ENCODE measurements at regions not wholly inside any gene's neighbourhood (a gene's known extent, or its start where the extent isn't known, plus 50 kb on each side); places are given as distances from the start of the nearest gene placed in this dataset.

DNA sequence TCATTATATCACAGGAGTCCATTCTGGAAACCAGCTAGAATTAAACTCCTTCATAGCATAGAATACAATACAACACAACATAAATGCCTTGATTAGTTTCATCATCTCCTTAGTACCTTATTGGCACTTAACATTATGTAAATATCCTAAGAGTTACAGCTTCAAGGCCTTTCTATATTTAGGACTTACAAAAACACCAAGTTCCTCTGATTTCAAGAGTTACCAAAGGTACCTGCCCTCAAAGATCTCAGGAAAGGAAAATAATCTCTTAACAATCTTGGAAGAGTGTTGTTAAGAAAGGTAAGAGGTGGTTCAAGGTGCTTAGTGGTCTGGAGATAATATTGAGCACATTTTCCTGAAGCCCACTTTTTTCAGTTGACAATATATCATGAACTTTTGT is 477.7 kb downstream of the IGSF11 start (continued):
- no peak for TF ChIP-seq MAFK (IDR thresholded peaks at IDR 0.05; ENCODE audit: low read depth, low read length)

DNA sequence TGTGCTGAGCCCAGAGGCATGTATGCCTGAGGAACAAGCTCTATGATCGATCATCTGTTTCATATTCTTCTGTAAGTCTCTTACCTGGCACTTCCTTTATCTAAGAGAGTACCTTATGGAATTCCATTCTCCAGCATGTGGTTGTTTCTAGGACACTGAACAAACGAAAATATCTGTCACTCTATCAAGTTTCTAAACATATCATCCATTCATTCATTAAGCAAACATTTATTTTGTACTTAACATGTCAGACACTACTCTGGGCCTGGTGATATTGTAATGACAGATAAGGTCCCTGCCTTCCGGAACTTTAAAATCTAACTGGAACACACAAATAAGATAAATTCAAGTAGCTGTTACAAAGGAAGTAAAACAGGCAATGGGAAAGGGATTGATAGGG is 477.1 kb downstream of the IGSF11 start:
- FAIRE-seq (no peak), DNase-seq (ENCODE audit: low read depth in 1 of 2, low spot score in 2 of 2) (no peak)
- Histone ChIP-seq H2AK5ac (ENCODE audit: low read depth, low read length) (no peak overlapping the region), H3K23me2 (ENCODE audit: low read depth, low read length) (no peaks in the 10 kb centered on the region), H4K8ac (ENCODE audit: extremely low read depth, insufficient read depth, low read length) (no peak overlapping the region), H3K79me1 (ENCODE audit: low read depth, low read length) (no peaks in the 10 kb centered on the region), H3K4ac (replicated peaks; ENCODE audit: insufficient read length, low read depth, low read length) (no peak overlapping the region), H3K9me3 (ENCODE audit: insufficient read depth in 2 of 2, low read depth in 1 of 2, low read length in 1 of 2) (no peaks in the 10 kb centered on the region), H2AFZ (ENCODE audit: low read length) (no peak overlapping the region), H3K56ac (replicated peaks; ENCODE audit: insufficient read length, low read depth, low read length) (no peak overlapping the region), H2BK5ac (ENCODE audit: low read depth, low read length) (no peak overlapping the region), H3K4me2 (ENCODE audit: insufficient read depth in 1 of 2, low read depth in 2 of 2, low read length in 2 of 2) (no peak overlapping the region), H3K4me3 (ENCODE audit: extremely low read depth in 1 of 4, insufficient read depth in 2 of 4, low read depth in 3 of 4, low read length in 4 of 4) (no peak overlapping the region), H4K20me1 (replicated peaks in 1 of 2; ENCODE audit: control insufficient read depth in 1 of 2, insufficient read depth in 2 of 2, low read length in 2 of 2) (no peaks in the 10 kb centered on the region), H3K14ac (ENCODE audit: insufficient read length) (no peak overlapping the region), H3K18ac (ENCODE audit: extremely low read depth, low read length) (no peak overlapping the region), H4K91ac (replicated peaks; ENCODE audit: insufficient read length, low read length) (no peak overlapping the region), H3K23ac (ENCODE audit: insufficient read length) (no peak overlapping the region), H2BK120ac (replicated peaks; ENCODE audit: low read depth, low read length) (no peak overlapping the region), H2BK12ac (ENCODE audit: low read depth, low read length) (no peak overlapping the region), H3K9ac (replicated peaks in 1 of 4; ENCODE audit: extremely low read depth in 1 of 4, low read depth in 3 of 4, low read length in 3 of 4) (no peak overlapping the region), H2BK15ac (ENCODE audit: low read length) (no peak overlapping the region), H3K27ac (ENCODE audit: low read depth, low read length) (no peak overlapping the region), H2BK20ac (ENCODE audit: low read length) (no peak overlapping the region), H4K5ac (ENCODE audit: insufficient read length, low read depth, low read length) (no peak overlapping the region), H3K27me3 (replicated peaks in 1 of 4; ENCODE audit: control insufficient read depth in 3 of 4, extremely low read depth in 1 of 4, insufficient read depth in 3 of 4, low read length in 3 of 4) (no peaks in the 10 kb centered on the region), H3K79me2 (ENCODE audit: control insufficient read depth in 1 of 2, insufficient read depth in 2 of 2, low read length in 2 of 2) (no peaks in the 10 kb centered on the region), H3K4me1 (replicated peaks in 1 of 4; ENCODE audit: control insufficient read depth in 3 of 4, insufficient read depth in 4 of 4, low read length in 3 of 4) (no peaks in the 10 kb centered on the region), H3K36me3 (ENCODE audit: control insufficient read depth in 2 of 4, insufficient read depth in 4 of 4, low read length in 3 of 4) (no peaks in the 10 kb centered on the region)
- WGBS, 2 experiments (ENCODE audit: extremely low coverage in 1 of 2, insufficient coverage in 1 of 2, insufficient read length in 1 of 2, insufficient replicate concordance in 2 of 2, low coverage in 1 of 2, low lambda C conversion rate in 2 of 2, missing lambda C conversion rate in 1 of 2): 88% methylated on average over 3 of the region's 3 CpGs; no CpG with 5 or more reads in 1 of the 2 experiments
- CTCF ChIA-PET (ENCODE audit: partially characterized antibody): interaction anchor here (0.5 to 1.0 kb wide), 3 partner anchors 10 to 479 kb away, joined by 3 read pairs; no protein-coding TSS in a partner anchor
- POLR2A ChIA-PET (ENCODE audit: partially characterized antibody): no interaction called here
- no peak for TF ChIP-seq YY1 (IDR thresholded peaks at IDR 0.05; ENCODE audit: low read depth, low read length)
- TF ChIP-seq NANOG (IDR thresholded peaks at IDR 0.05; ENCODE audit: insufficient read depth, low read depth, low read length, poor library complexity, severe bottlenecking): no peak
- TF ChIP-seq SIX5 (IDR thresholded peaks at IDR 0.05; ENCODE audit: low read depth, low read length): no peak
- TF ChIP-seq NRF1 (IDR thresholded peaks at IDR 0.05; ENCODE audit: low read depth, low read length): no peak
- TF ChIP-seq SP1 (IDR thresholded peaks at IDR 0.05; ENCODE audit: low read depth, low read length): no peak
- TF ChIP-seq HDAC6 (IDR thresholded peaks at IDR 0.05; ENCODE audit: low read depth, low read length): no peak
- no peak for TF ChIP-seq ASH2L (IDR thresholded peaks at IDR 0.05; ENCODE audit: low read length)
- TF ChIP-seq SP4 (IDR thresholded peaks at IDR 0.05; ENCODE audit: low read length): no peak
- no peak for TF ChIP-seq CHD2 (IDR thresholded peaks at IDR 0.05; ENCODE audit: low read length)
- TF ChIP-seq KDM4A (IDR thresholded peaks at IDR 0.05; ENCODE audit: low read depth, low read length, severe bottlenecking): no peak
- no peak for TF ChIP-seq EZH2 (IDR thresholded peaks at IDR 0.05; ENCODE audit: low read depth, low read length, severe bottlenecking)
- no peak for TF ChIP-seq SRF (IDR thresholded peaks at IDR 0.05; ENCODE audit: low read depth, low read length)
- no peak for TF ChIP-seq CBX5 (IDR thresholded peaks at IDR 0.05; ENCODE audit: low read depth, low read length)
- TF ChIP-seq BCL11A (IDR thresholded peaks at IDR 0.05; ENCODE audit: low read depth in 2 of 2, low read length in 2 of 2): no peak
